ENCODE measurements at regions not wholly inside any gene's neighbourhood (a gene's known extent, or its start where the extent isn't known, plus 50 kb on each side); places are given as distances from the start of the nearest gene placed in this dataset.
A peak's percentile ranks its signal among the peaks of the same experiment; 100 is the strongest.

DNA sequence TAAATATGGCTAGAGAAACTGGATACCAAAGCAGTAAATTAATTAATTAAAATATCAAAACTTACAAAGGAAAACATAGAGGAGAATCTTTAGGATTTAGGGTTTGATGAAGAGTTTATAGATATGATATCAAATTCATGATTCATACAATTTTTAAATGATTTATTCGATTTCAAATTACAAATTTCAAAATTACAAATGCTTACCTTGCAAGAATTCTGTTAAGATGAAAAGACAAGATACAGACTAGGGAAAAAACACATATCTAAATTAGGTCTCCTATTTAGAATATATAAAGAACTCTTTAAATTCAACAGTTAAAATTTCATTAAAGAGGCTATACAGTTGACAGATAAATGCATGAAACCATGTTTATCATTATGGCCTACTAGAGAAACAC, 930.7 kb downstream of the ZPLD1 start:
- no peak for DNase-seq (ENCODE audit: low spot score)

DNA sequence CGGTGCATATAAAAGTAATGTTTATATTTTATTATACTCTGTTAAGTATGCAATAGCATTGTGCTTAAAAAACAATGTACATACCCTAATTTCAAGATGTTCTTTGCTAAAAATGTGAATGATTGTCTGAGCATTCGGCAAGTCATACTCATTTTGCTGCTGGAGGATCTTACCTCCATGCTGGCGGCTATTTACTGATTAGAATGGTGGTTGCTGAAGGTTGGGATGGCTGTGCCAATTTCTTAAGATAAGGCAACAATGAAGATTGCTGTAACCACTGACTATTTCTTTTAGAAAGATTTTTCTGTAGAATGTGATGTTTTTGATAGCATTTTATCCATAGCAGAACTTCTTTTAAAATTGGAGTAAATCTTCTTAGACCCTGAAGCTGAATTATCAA, 932.7 kb downstream of the ZPLD1 start:
- no peak for DNase-seq (ENCODE audit: low spot score)

GRCh38 chr3:103371411-103371810, 936.6 kb downstream of the ZPLD1 start:
- DNase-seq (ENCODE audit: low spot score) = no peak

DNA sequence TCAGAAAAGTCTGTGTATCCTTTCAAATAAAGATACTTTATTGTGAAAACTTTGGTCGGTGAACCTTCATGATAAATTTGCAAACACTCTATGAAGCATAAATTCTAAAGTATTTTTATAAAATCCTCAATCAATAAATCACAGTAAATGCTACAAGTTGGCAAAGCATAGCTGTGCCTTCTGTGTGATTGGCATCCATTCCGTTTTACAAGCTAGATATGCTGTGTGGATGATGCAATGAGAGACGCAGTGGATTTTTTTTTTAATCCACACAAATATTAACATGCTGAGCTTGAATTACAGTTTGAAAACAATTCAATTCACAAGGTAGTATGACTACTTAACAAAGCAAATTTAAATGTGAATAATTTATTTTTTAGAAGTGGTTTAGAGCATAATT, 937.2 kb downstream of the ZPLD1 start:
- no peak for DNase-seq (ENCODE audit: low spot score)

DNA sequence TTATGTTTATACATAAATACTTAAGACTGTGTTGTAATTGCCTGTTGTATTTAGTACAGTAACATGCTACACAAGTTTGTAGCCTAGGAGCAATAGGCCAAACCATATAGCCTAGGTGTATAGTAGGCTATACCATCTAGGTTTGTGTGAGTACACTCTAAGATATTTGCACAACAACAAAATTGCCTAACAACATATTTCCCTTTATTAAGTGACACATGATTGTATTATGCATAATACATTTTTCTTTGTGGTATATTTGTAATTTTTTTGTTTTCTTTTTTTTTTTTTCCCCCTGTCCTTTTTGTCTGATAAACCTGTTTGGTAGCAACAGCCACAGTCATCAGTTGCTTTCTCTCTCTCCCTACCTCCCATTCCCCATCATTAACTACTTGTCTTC, 945.6 kb downstream of the ZPLD1 start:
- DNase-seq (ENCODE audit: low spot score) = no peak

DNA sequence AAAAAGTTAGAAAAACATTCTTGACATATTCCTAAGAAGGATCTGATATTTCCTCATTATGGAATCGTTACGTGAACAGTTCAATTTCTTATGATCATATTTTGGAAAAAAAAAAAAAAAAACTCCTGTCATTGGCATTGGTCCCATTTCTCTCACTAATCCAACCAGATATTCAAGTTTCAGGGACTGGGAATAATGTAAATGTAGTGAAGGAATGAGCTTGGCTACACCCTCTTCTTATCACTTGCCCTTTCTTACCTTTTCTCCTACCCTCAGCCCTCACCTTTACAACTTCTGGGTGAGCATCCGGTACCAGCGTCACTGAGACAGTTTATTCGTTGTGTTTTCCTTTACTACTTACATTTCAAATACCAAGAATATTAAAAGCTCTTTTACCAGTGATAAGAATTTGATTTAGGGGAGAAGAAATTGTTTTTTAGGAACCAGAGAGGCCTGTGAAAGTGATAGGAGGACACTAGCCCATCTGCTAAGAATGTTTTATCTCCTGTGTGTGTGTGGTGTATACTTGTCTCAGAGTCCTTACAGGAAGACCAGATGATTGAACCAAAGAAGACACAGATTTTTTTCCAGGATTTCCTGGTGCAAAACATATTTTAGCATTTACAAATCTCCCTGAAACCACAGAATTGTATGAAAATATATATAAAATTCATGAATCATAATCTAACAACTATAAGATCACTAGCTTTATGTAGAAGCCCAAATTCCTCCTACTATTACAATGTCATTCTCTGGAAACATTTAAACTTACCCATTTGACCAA, 946.7 kb downstream of the ZPLD1 start:
- no peak for DNase-seq (ENCODE audit: low spot score)

- DNase-seq (ENCODE audit: low spot score) = no peak
These were observed 951.3 kb downstream of the ZPLD1 start for GRCh38 chr3:103385961-103386656.

DNA sequence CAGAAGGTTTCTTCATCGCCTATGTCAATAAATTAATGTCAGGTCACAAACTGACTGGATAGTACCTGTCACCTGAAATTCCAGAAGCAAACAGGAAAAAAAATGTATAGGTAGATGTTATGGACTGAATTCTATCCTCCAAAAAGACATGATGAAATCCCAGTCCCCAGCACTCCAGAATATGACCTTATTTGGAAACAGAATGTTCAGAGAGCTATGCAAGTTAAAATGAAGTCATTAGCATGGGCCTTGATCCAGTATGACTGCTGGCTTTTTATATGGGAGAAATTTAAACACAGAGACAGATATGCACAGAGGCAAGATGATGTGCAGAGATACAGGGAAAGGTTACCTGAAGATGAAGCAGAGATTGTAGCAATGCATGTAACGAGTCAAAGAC, 953.4 kb downstream of the ZPLD1 start:
- no peak for DNase-seq (ENCODE audit: low spot score)

- no peak for DNase-seq (ENCODE audit: low spot score)
These were observed 954.5 kb downstream of the ZPLD1 start for GRCh38 chr3:103389356-103389755.

GRCh38 chr3:103393395-103394186, 958.8 kb downstream of the ZPLD1 start:
- DNase-seq (ENCODE audit: low spot score) = no peak

DNA sequence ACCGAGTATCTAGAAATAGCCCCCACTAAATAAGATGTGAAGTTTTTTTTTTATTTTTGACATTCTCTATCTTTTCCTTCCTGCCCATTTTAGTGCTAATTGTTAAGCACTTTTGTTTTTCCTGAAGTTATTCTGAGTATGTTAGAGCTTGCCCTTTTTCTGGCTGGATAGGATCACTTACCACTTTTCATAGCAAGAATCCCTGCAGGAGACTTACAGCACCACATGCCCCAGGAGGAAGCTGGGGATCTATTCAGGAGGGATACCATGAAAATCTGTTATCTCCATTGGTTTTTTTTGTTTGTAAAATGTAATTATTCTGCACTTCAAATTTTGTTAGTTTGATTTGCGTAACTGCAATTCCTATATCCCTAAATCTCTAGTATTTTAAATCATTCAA, 968.4 kb downstream of the ZPLD1 start:
- DNase-seq (ENCODE audit: low spot score) = no peak

- no peak for DNase-seq (ENCODE audit: low spot score)
These were observed 971.6 kb downstream of the ZPLD1 start for GRCh38 chr3:103406320-103406850.

DNA sequence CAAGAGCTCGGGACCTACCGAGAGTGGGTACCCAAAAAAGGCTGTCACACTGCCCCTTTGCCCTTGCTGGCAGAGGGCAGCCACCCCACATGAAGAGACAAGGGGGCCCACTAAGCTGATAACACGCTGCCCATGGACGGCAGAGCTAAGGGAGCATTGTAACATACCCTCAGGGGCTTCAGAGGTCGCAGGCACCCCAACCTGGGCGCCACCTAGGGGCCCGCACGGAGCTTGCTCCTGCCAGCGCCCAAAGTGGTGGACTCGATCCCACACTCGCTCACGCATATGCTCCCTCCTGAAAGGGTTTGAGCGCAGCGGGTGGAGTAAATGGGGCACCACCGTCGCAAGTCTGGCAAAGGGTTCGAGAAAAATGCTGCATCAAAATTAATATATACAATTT, 975.4 kb downstream of the ZPLD1 start:
- DNase-seq (ENCODE audit: low spot score) = no peak

DNA sequence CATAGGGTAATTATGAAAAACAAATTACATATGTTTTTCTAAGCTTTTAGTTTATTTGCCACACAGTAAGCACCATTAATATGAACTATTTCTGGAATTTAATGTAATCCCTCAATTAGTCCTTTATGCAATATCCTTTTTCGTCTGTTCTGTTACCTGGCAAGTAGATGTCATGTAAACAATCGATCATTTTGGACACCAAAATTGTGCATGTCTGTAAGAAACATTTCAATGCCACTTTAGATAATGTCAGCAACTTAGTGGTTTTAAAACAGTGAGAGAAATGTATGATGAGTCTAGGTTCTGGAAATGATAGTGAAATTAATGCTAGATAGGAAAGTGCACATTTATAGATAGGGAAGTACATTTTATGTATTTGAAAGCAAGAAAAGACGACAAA, 986.6 kb downstream of the ZPLD1 start:
- no peak for DNase-seq (ENCODE audit: low spot score)

- peak; percentile 5 for DNase-seq (ENCODE audit: low spot score)
These were observed 1003.1 kb downstream of the ZPLD1 start for GRCh38 chr3:103437883-103438282.

DNA sequence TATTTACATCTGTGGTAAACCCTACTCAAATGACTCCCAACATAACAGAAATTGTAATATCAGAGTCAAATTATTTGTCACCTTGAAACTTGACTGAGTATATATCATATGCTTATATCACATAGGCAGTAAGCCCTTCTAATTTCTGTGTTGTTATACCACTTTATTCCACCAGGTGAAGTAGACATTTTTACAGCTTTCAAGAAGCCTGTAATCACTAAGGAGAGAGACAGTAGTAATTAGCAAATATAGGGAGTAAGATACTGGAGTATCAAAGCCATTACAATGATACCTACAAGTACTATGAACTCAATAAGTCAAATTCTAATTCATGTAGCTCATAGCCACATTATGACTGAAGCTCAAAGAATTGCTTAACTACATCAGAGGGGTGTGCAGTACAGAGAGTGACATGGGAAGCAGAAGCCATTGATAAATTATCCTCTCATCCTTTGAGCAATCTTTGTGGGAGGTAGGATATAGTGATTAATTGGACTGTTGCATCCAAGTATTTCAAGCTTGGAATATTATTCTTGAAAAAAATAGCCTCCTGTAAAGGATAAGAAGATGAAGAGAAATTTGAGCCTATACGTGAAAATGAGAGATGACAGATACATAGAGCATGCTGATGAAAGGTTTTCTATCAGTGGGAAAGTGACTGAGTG, 1005.9 kb downstream of the ZPLD1 start:
- DNase-seq (ENCODE audit: low spot score) = peak; percentile 11

GRCh38 chr3:103446953-103447629, 1012.3 kb downstream of the ZPLD1 start:
- DNase-seq (ENCODE audit: low spot score) = no peak

DNA sequence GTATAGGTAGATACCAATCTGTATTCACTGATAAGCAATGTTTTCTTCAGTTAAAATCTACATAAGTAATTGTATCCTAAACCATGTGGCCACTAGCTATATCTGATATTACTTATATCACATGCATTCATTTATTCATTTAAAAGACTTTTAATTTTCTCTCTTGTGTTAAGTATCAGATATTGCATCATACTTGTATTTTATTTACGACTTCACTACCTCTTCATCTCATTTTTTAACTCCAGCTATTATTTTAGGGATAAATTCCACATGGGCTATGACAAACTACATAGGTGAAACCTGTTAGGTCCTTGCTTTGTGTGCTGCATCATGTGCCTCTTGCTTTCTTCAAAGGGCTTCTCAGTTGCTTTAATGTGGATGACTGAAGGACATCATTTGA, 1018.3 kb downstream of the ZPLD1 start:
- DNase-seq (ENCODE audit: low spot score) = no peak

GRCh38 chr3:103459815-103460214, 1025.0 kb downstream of the ZPLD1 start:
- DNase-seq (ENCODE audit: low spot score) = no peak

DNA sequence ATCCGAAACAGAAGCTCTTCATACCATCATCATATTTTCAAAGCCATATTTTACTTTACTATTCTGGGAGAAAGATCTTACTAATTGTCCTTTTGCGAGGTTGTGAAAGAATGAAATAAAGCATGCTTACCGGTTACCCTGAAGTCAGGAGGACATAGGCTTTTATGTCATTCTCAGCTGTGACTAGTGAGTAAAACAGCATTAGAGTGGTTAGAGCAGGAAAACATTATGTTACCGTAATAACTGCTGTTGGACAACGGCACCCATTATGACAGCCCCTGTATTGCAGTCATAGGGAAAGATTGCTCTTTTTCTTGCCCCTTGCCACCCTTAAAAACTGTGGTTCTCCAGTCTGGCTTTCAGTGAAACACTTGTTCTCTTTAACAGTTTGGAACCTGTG, 1035.7 kb downstream of the ZPLD1 start:
- no peak for DNase-seq (ENCODE audit: low spot score)

DNA sequence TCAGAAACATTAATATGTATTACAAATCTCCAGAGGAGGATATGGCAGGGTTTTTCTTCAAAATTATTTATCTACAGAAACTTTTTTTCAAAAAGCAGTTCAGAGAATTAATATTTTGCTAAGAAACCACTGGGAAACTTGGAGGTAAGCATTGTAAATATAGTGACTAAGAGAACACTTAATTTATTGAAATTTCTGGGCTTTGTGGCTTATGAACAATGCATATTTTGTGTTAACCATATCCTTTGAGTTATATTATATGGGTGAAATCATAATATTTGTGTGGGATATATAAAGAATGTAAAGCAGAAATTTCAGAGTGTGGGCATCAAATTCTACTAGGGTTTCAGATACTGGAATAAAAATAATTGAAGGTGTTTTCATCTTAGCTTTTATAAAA, 1059.2 kb downstream of the ZPLD1 start:
- DNase-seq (ENCODE audit: low spot score) = no peak

DNA sequence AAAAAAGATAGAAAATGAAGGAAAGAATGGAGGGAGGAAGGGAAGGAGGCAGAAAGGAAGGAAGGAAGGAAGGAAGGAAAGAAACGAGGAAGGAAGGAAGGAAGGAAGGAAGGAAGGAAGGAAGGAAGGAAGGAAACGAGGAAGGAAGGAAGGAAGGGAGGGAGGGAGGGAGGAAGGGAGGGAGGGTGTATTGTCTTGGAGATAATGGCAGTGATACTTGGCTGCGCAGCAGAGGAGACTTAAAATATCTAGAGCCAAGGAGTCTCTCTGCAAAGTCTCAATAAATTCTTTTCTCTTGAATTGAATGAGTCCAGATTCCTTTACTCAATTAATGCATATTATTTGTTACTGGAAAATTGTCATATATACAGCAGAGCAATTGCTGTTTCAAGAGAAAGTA, 1059.7 kb downstream of the ZPLD1 start:
- DNase-seq (ENCODE audit: low spot score) = no peak

Data from LoVo (cell line).